ENCODE measurements at regions not wholly inside any gene's neighbourhood (a gene's known extent, or its start where the extent isn't known, plus 50 kb on each side); places are given as distances from the start of the nearest gene placed in this dataset.

- H3K36me3 ChIP-seq (ENCODE audit: control insufficient read depth, insufficient read depth, low read length): no peaks in the 10 kb centered on the region
- no peak overlapping the region for H3K4me3 ChIP-seq (ENCODE audit: low read length)
- Mint-ChIP-seq H3K27ac (no peak overlapping the region), H3K4me1 (no peaks in the 10 kb centered on the region), H3K36me3 (no peaks in the 10 kb centered on the region), H3K9me3 (no peaks in the 10 kb centered on the region), H3K4me3 (no peak overlapping the region), H3K27me3 (ENCODE audit: low read depth in 2 of 2) (peaks cover 37 to 72% of the 10 kb centered on the region in 2 donors)
- TF ChIP-seq, protein P1, sequence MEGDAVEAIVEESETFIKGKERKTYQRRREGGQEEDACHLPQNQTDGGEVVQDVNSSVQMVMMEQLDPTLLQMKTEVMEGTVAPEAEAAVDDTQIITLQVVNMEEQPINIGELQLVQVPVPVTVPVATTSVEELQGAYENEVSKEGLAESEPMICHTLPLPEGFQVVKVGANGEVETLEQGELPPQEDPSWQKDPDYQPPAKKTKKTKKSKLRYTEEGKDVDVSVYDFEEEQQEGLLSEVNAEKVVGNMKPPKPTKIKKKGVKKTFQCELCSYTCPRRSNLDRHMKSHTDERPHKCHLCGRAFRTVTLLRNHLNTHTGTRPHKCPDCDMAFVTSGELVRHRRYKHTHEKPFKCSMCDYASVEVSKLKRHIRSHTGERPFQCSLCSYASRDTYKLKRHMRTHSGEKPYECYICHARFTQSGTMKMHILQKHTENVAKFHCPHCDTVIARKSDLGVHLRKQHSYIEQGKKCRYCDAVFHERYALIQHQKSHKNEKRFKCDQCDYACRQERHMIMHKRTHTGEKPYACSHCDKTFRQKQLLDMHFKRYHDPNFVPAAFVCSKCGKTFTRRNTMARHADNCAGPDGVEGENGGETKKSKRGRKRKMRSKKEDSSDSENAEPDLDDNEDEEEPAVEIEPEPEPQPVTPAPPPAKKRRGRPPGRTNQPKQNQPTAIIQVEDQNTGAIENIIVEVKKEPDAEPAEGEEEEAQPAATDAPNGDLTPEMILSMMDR (IDR thresholded peaks at IDR 0.05): no peak
- WGBS (ENCODE audit: insufficient coverage): 88% methylated on average over 4 of the region's 4 CpGs
- intact Hi-C loops (cut with micrococcal nuclease): no loop called here
- H3K27me3 ChIP-seq (ENCODE audit: control insufficient read depth, insufficient read depth, low read length): no peaks in the 10 kb centered on the region
- DNase-seq: no peak
- no peak for ATAC-seq
- no peaks in the 10 kb centered on the region for H3K9me3 ChIP-seq (ENCODE audit: control insufficient read depth, insufficient read depth, low read length)
- no peak overlapping the region for H3K27ac ChIP-seq (ENCODE audit: low read length)
- no peaks in the 10 kb centered on the region for H3K4me1 ChIP-seq (ENCODE audit: control insufficient read depth, insufficient read depth, low read length)
Measured at GRCh38 chr11:119928047-119928446, 199.0 kb upstream of the NECTIN1 start.

DNA sequence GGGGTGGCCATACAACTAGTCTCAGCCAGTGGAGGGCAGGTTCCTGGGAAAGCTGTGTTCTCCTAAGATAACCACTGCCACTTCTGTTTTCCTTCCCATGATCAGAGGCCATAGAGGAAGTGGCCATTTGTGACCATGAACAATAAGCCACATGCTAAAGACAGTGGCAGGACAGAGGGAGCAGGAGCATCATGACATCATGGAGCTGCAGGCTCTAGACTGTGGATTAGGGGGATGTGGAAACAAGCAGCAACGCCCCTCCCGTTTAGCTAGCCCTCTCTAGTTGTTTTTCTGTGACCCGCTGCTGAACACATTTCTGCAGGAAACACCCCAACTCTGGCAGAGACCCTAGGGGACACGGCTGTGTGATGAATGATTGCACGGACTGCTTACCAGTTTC, 195.0 kb upstream of the NECTIN1 start:
- Mint-ChIP-seq H3K27ac (no peak overlapping the region), H3K9me3 (no peaks in the 10 kb centered on the region), H3K27me3 (ENCODE audit: low read depth in 2 of 2) (peaks cover 33 to 65% of the 10 kb centered on the region in 2 donors), H3K4me3 (no peak overlapping the region), H3K36me3 (no peaks in the 10 kb centered on the region), H3K4me1 (no peaks in the 10 kb centered on the region)
- DNase-seq (no peak), ATAC-seq (no peak)
- Histone ChIP-seq H3K4me3 (ENCODE audit: low read length) (no peak overlapping the region), H3K4me1 (ENCODE audit: control insufficient read depth, insufficient read depth, low read length) (no peaks in the 10 kb centered on the region), H3K36me3 (ENCODE audit: control insufficient read depth, insufficient read depth, low read length) (no peaks in the 10 kb centered on the region), H3K9me3 (ENCODE audit: control insufficient read depth, insufficient read depth, low read length) (no peaks in the 10 kb centered on the region), H3K27me3 (ENCODE audit: control insufficient read depth, insufficient read depth, low read length) (peaks cover 3% of the 10 kb centered on the region), H3K27ac (ENCODE audit: low read length) (no peak overlapping the region)
- TF ChIP-seq, protein P1 (IDR thresholded peaks at IDR 0.05): no peak
- intact Hi-C loops (cut with micrococcal nuclease): no loop called here
- 51% methylated on average over 5 of the region's 5 CpGs for WGBS (ENCODE audit: insufficient coverage)

DNA sequence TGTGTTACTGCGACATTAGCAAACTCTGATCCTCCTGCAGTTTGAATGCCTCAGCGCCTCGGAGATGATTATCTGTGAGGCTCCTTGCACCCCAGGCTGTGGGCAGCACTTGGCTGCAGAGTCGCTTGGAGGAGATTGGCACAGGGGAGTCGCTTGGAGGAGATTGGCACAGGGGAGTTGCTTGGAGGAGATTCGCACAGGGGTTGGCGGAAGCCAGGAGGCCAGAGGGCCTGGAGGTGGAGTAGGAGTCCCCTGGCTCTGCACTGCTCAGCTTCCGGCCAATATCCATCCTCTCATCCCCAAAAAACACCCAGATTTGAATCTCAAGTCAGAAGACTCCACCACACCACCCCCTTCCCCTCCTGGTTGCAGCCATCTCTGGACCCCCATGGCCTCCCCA, 192.6 kb upstream of the NECTIN1 start:
- no peak overlapping the region for H3K4me3 ChIP-seq (ENCODE audit: low read length)
- Mint-ChIP-seq H3K27ac (no peak overlapping the region), H3K4me3 (no peak overlapping the region), H3K36me3 (no peaks in the 10 kb centered on the region), H3K9me3 (no peaks in the 10 kb centered on the region), H3K27me3 (ENCODE audit: low read depth in 2 of 2) (peaks cover 38 to 64% of the 10 kb centered on the region in 2 donors), H3K4me1 (no peaks in the 10 kb centered on the region)
- peaks cover 6% of the 10 kb centered on the region for H3K27me3 ChIP-seq (ENCODE audit: control insufficient read depth, insufficient read depth, low read length)
- 86% methylated on average over 7 of the region's 8 CpGs for WGBS (ENCODE audit: insufficient coverage)
- no peak for ATAC-seq
- H3K4me1 ChIP-seq (ENCODE audit: control insufficient read depth, insufficient read depth, low read length): no peaks in the 10 kb centered on the region
- DNase-seq: no peak
- intact Hi-C loops (cut with micrococcal nuclease): no loop called here
- no peak overlapping the region for H3K27ac ChIP-seq (ENCODE audit: low read length)
- TF ChIP-seq, protein P1 (IDR thresholded peaks at IDR 0.05): no peak
- no peaks in the 10 kb centered on the region for H3K36me3 ChIP-seq (ENCODE audit: control insufficient read depth, insufficient read depth, low read length)
- H3K9me3 ChIP-seq (ENCODE audit: control insufficient read depth, insufficient read depth, low read length): no peaks in the 10 kb centered on the region

DNA sequence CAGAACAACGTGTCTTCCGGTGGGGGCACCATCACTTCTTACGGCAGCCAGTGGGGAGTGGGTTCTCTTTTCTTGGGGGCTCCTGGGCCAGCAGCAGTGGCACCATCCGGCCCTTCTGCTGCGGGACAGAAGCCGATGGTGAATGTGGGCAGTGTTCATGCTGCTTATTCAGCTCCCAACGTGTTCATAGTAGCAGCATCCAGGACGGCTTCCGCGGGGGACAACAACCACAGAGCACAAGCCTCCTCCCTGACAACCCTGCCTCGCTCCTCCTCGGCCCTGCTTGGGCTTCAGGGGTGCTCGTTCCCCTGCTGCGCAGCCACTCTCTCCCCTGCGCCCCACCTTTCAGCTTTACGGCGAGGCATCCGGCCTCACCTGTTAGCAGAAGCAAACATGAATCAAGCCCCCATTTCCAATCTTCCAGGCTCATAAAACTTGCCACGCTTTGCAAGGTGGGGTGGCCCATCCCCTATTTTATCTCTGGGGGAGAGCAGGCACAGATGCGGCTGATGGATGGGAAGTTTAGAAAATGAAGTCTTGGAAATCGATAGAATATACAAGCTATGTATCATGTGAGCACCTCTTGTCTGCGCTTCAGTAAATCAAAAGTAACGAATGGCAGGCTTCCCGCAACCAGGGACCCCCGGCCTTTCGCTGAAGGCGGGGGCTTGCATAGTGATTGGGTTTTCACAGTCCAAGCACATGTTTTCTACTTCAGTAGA, 191.8 kb upstream of the NECTIN1 start:
- Mint-ChIP-seq H3K27me3 (ENCODE audit: low read depth in 2 of 2) (peaks cover 36 to 63% of the 10 kb centered on the region in 2 donors), H3K4me1 (no peaks in the 10 kb centered on the region), H3K9me3 (no peaks in the 10 kb centered on the region), H3K4me3 (no peak overlapping the region), H3K36me3 (no peaks in the 10 kb centered on the region), H3K27ac (no peak overlapping the region)
- Histone ChIP-seq H3K27me3 (ENCODE audit: control insufficient read depth, insufficient read depth, low read length) (peaks cover 6% of the 10 kb centered on the region), H3K4me3 (ENCODE audit: low read length) (no peak overlapping the region), H3K36me3 (ENCODE audit: control insufficient read depth, insufficient read depth, low read length) (no peaks in the 10 kb centered on the region), H3K27ac (ENCODE audit: low read length) (no peak overlapping the region), H3K4me1 (ENCODE audit: control insufficient read depth, insufficient read depth, low read length) (no peaks in the 10 kb centered on the region), H3K9me3 (ENCODE audit: control insufficient read depth, insufficient read depth, low read length) (no peaks in the 10 kb centered on the region)
- TF ChIP-seq, protein P1 (IDR thresholded peaks at IDR 0.05): no peak
- DNase-seq (no peak), ATAC-seq (no peak)
- intact Hi-C loops (cut with micrococcal nuclease): no loop called here
- WGBS (ENCODE audit: insufficient coverage): 86% methylated on average over 27 of the region's 27 CpGs
